Right forelimb (tissue), 1 donor: ENCODE measurements at regions not wholly inside any gene's neighbourhood (a gene's known extent, or its start where the extent isn't known, plus 50 kb on each side); places are given as distances from the start of the nearest gene placed in this dataset.

Experiments
- DNase-seq: peaks from one replicate; pipeline ENCODE4 v3.0.0-alpha.2; 2018

DNA sequence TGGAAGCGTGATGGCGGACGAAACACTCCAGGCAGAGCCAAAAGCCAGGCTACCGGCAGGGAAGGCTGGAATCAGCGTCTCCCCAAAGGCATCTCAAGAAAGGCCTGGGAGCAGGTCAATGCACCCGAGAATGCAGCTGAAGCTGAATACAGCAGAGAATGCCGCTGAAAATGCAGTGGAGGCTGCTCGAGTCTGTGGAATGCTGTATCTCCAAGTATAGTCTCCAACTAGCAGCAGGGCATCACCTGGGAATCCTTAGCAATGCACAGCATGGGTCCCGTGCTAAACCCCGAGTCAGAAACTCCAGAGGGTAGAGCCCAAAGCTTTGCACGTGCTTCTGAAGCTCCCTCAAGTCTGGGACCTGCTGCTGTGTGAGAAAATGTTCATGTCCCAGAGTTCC, 191.1 kb upstream of the ALKAL2 start:
- no peak for DNase-seq

DNA sequence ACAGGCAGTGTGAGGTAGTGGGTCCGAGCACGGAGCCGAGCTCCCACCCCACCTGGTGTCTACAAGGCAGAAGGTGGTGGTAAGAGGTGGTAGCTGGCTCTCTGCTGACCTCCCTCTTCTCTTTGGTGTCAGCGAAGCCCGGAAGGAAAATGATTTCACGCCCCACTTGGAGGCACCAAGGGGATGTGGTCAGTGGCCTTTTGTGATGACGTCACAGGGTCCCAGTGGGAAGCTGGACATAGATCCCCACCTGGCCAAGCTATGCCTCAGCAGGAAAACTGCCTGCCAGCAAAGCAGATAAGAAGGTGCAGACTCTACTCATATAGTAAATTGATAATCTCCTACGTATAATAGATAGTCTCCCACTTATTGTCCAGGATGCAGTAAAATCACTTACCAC, 183.7 kb upstream of the ALKAL2 start:
- DNase-seq: no peak

DNA sequence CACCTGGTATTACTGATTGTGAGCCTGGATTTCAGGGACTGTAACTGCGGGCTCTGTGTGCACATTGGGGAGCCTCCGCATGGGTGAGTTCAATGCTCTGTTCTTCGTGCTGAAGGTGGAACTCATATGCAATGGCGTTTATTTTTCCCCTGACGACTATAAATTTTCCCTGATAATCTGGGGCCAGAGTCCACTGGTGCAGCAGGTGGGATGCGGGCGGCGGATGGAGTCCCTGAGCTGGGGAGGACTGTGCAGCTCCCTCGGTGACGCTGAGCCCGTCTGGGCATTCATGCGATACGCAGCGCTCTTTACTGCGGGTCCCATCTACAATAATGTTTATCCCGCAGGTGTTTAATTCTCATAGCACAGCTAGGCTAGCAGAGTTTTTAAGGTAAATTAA, 181.6 kb upstream of the ALKAL2 start:
- DNase-seq: no peak

DNA sequence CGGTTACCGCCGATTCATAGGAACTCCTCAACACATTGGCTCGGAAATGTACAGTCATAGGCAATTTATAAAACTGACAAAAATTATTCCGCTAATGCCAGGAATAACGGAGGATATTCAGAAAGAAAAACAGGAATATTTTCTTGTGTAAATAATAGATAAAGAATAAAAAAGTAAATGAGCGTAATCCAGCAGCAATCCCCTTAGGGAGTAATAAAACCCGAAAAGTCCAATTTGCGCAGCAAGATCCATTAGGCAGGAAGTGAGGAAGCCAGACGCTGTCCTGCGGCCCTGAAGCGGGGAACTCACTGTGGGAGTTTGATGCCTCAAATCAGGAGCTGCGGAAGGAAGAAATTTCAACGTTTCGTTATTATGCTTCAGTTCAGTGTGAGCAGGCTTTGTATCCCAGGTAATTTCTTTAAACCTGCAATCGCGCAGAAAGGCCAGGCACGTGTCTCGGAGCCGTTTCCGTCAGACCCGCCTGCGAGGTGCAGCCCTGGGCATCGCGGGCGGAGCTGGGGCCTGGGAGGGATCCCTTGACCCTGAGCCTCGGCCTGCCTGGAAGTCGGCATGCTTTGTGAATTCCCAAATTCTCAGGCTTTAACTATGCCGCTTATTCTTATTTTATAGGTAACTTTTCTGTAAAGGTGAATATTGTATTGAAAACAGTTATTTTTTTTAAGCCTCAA, 180.9 kb upstream of the ALKAL2 start:
- DNase-seq: no peak

DNA sequence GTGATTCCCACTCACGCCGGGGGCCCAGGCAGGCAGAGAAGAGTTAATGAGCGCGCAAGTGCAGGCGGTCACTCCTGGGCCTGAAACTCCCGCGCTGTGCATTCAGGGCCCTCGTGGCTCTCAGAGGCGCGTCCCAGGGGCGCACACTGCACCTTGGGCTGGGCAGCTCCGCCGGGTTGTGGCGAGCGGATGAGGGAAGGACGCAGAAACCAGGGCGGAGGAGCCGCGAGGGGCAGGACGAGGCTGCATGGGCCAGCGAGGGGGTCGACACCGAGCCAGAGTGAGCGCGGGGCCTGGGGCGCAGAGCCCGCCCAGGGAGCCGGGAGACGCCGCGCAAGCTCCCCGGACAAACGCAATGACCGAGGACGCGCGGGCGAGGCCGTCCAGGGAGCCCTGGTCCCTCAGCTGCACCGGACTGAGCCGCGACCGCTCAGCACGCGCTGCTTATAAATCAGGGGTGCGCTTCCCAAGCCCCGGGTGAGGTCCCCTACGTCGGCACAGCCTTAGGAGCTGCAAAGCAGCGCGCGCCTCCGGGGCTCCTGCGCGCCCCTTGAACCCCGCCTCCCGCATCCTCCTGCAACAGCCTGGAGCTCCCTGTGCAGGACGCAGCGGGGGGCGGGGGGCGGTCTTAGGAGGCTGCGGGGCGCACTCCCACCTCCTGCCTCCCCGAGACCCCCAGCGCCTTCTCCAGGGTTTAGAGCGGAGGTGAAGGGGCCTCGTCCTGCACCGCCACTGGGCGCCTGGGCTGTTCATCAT, 180.2 kb upstream of the ALKAL2 start:
- no peak for DNase-seq

DNA sequence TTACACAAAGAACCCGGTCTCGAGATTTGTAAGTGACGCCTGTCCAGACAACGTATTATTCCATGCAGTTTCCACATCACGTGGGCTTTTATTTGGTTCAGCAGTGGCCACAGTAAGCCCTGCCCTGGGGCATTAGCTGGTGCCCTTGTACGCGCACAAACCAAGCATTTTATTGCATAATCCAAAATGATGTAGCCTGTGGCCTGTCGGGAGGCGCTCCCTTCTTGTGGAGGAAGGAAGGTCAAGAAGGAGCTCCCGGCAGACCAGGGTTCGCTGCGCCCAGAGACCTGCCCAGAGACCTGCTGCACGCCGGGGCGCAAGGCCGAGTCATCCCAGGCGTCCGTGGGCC, 179.6 kb upstream of the ALKAL2 start:
- no peak for DNase-seq

DNA sequence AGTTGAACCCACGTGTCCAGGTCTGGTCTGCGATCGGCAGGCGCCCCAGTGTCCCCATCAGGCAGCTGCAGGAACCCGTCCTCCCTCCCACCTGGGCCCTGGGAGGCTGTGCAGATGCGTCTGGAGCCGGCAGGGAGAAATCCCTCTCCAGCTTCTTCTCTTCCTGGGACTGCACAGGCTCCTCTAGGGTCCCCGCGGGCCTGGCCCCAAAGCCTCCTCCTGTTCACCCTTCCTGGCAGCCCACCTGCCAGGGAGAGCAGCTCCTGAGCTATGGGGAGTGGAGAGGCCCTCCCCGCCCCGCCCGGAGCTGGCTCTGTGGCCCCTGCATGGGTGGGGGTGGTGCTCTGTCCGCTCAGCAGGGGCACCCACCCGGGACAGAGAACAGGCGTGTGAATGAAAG, 179.2 kb upstream of the ALKAL2 start:
- no peak for DNase-seq

DNA sequence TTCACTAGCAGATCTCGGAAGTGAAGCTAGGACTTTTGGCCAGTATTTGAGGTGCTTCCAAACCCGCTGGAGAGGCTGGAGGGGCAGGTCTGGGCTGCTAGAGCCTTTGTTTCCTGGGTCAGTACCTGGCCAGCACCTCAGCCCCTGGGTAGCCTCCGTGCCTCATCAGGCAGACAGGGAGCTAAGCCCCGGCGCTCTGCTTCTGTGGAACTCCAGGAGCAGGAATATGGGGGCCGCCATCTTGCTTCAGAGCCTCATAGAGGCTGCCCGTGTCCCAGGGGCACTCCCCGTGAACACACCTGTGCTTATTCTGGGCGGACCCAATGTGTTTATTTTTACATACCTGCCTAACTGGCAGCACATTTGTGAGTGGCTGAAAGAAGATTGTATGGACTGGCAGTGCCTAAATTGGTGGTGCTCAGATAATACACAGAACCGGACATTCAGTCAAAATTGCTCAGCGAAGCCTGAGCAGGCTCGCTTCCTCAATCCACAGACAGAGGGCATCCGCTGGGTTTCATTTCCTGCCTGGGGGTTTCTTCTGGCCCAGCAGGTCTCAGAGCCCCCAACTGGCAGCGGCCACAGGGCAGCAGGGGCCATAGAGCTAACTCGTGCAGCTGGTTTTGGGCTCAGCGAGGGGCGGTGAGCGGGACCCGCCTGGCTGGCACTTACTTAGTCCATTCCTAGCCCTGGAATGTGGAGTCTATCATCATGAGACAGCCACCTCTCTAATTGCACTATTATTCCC, 176.8 kb upstream of the ALKAL2 start:
- DNase-seq: no peak

DNA sequence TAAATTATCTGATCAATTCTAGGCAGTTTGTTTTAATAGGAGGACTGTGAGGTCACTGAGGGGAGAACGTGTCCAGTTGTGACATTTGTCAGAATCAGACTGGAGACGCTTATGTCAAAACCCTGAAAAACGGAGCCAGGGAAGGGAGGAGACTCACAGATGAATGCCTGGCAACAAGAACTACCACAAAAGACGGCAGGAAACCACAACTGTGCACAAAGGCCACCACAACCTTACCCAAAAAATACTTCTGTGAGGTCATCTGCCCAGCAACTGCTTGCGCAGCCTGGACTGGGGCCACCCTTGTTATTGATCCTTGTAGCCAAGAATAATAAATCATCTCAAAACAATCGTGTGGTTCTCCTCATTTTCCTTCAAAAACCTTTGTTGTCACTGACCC, 173.0 kb upstream of the ALKAL2 start:
- DNase-seq: no peak

DNA sequence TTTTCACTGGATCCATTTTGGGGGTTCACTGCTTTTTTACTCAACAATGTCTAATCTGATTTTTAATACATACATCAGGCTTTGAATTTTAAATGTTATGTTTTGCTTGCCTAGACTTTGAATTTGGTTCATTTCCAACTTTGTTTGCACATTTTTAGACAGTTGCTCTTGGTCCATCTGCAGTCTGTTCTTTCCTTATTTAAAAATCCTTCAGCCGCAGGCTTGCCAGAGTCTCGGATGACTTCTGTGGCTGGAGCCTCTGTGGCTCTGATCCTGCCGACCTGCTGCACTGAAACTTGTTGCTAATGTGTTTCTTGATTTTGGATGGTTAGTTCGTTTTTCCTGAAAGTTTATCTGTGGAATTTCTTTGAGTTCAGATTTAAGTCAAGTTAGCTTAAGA, 172.0 kb upstream of the ALKAL2 start:
- DNase-seq: no peak

DNA sequence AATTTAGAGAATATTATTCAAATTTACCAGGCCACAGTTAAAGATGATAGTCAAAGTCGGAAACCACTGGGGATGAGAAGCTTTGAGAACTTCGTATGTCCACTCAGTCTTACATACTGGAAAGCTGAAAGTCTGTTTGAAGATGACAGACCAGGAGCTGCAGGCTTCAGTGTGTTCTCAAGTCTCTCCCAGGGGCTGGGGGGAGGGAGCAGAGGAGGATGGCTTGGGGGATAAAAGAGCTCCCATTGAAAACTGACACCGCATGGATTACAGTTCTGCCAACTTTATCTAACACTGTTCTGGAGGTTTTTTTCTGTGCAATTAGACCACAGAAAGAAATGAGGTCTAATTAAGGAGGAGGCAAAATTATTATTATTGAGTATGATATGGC, 170.5 kb upstream of the ALKAL2 start:
- DNase-seq: no peak

DNA sequence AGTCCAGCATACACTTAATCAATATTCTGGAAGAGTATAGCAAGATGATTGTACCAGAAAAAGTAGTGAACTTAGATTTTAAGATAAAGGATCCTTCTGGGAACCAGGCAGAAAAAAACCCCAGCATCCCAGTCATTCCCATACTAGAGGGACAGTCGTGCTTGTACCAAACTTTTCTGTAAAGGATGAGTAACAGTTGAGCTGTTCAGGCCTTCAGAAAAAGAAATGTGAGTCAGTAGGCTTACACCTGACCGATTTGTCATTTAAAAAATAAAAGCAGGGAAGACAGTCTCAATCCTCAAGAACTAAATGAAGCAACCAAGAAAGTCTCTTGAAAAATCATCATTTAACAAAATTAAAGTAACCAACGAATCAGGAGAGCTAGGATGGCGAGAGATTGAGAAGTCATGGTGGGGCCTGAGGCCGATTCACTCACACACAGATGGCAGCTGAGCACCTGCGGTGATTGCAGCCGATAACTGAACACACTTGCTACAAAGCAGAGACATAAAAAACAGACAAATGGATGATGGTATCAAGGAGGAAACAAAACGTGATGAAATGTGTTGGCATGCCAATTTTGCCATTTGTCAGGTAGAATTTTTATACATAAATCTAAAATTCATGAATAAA, 170.0 kb upstream of the ALKAL2 start:
- no peak for DNase-seq

DNA sequence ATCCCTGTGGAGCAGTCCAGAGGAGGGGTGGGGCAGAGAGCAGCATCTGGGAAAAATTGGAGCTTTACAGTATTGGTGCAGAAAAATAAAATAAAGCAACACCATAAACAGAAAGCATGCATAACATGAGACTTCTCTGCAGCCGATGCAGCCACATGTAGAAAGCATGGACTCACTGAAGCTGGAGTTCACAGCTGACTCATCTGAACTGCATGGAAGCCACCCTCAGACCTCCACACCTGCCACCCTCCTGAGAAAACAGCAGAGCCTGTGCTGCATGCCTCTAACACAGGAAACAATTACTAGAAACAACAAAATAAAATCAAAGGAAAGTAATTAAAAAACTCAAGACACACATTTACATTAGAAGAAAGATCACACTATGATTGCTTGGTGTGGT, 169.4 kb upstream of the ALKAL2 start:
- DNase-seq: no peak

DNA sequence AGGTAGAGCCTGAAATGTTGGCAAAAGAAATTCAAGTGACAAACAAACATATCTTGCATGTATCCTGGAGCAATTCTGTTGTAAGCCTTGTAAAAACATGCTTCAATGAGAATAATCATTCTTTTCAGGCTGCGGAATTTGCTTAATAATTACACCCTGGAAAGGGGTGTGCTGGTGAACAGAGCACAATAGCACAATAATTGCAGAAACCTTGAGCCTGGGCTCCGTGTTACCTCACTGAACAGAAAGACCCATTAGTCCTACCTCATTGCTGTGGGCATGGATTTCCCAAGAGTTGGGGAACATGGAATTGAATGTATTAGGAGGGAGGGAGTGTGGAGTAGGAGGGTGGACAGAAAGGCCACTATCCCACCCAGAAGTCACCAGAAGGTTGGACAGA, 168.0 kb upstream of the ALKAL2 start:
- no peak for DNase-seq

DNA sequence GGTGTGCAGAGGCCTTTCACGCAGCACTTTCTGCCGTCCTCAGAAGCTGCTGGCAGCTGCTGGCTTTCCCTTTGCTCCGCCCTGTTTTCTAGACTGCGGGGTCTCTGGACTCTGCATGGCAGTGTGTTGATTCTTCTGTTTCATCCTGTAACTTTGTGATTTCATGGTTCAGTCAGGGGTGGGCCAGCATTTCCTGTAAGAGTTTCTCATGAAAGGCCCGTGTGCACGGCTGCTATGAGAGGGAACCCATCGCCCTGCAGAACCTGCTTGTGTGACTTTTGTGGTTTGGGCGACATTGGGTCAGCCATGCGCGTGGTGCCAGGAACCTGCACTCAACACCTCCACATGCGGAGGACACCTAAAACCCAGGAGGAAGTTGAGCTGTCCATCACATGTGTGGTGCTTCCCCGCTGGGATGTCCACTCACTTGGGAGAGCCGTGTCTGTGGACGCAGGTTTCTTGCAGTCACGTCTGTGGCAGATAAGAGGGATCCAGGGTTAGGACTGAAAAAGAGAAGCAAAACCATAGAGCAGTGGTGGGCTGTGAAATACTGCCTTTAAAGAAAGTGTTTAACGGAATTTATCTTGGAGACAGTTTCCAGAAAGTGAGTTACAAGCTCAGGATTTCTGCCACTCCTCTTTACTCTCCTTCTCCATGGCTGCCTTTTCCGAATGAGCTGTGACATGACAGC, 167.3 kb upstream of the ALKAL2 start:
- no peak for DNase-seq

DNA sequence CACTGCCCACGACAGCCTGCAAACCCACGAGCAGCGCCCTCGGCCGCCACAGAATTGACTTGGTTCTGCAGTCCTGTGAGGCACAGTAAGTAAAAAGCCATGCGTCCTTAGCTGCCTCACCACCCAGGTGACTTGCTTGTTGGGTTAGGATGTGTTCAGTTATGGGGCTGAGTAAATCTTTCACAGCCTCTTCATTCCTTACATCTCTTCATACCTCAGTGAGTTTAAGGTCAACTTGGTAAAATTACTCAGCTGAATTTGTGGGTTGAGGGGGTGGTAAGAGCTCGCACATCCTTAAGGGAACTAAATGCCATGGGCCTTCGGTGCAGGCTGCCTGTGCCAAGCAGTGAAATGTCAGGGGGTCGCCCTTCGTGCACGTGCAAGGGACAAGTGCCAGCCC, 165.2 kb upstream of the ALKAL2 start:
- no peak for DNase-seq

DNA sequence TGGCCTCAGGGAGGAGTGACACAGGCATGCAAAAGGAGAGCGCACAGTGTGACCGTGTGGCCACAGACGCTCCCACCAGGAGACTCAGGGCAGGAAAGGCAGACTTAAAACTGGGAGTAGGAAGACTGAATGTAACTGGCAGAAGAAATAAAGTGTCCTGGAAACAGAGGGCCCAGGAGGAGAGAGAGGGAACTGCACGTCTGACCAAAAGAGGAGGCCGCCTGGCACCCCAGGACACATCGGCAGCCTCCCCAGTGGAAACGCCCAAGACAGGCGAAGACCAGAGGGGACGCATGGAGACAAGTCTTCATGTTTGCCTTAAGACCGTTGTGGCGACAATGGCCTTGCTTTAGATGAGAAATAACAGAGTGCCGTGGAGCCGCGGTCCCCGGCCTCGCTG, 163.6 kb upstream of the ALKAL2 start:
- DNase-seq: no peak

DNA sequence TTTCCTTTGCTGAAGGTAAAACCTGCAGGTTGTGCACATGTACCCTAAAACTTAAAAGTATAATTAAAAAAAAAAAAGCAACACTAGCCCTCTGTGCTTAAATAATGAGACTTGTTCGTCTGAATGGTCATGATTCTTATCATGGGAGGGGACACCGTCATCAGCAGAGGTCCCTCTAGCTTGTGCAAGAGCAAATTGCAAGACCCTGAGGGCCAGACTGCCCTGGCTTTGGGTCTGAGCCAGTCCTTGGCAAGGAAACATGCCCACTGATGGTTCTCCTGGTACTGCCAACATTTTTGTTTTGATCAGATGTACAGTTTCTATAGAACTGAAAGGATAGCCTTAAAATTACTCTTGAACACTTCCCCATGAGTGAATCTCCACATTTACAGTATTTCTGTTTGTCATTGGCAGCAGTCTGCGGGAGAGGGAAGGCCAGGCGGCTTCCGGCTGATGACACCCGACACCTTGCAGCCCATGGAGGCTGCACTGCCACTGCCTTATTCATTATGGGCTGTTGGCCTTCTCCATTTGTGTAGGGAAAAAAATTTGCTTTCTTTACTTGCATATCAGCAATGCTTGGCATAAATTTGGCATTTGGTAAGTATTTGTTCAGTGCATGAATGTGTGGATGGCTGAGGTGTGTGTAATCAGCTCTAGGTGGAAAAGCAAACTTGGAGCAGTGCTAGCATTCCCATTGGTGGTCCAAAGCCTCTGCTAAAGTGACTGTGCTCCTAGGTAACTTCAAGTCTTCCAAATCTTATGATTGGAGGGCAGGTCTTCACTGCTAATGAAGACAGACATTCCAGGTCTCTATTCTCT, 161.6 kb upstream of the ALKAL2 start:
- DNase-seq: no peak

DNA sequence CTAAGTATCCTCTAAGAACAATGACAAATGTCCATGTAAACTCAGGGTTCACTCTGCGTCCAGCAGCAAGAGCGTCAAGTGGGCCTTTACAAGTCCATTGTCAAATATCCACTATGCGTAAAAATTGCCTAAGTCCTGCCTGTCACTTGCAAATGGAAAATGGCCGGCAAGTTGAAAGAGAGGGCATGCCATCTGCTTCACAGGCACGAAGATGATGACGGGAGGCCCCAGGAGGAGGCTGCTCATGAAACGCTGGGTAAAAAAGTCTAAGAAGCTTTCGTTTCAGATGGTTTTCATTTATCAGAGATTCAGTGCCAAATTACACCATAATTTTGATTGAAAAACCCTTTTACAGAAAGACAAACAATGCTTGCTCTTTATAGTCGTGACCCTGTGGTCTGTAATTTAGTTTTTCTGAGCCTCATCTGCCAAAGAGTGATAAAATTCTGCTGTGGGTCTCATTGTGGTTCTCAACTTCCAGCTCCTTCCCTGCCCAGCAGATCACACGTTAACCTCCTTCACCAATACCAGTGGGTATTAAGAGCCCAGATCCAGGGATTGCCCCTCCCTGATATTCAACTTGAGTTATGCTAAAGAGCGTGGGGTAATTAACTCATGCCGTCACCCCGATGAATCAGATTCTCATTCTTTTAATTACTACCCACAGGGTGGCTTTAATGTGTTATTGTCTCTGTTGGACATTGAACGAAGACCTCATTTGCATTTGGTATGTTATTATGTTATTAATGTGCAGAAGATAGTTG, 160.2 kb upstream of the ALKAL2 start:
- DNase-seq: no peak

DNA sequence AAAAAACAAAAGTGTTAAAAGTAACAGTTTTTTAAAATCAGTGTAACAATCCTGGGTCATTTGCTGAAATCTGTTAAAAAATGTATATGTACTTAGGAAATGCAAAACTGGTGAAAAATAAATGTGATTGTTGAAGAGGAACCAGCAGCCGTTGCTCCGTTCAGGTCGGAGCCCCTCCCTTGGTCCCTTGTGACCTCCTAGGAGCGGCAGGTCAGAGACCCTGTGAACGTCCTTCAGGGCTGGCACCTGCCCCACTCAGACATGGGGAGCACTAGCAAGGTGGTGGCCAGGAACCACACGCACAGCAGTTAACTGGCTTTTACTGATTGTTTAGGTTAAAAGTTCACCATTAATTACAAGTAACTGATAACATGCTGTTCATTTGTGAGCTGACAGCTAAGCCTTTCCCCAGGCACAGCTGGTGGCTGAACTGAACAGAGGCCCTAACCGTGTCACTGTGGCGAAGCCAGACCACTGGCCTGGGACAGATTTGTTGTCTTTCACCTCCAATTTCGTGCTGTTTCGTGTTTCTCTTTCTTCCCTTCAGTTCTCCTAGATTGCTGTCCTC, 159.2 kb upstream of the ALKAL2 start:
- DNase-seq: no peak

DNA sequence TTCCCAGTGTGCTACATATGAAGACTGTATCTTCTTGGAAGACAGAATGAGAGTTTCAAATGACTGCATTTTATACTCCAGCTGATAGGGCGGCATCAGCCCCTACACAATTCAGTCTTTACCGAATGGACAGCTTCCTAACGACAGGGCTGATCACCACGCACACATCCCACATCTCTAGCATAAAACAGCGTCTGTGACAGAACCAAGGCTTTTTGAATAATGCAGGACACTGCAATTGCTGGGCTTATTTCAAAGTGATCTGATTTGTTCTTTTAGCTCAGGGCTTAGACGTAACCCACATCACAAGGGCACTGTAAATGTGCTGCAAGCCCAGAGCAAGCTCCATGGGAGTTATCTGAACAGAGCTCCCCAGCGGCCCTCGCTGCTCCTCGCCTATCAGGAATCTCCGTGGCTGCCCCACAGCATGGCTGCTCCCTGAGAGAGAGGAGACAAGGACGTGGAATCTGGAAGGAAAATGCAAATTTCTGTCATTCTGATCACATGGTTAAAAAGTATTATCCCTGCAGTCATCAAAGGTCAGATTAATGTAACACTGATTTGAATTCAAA, 158.5 kb upstream of the ALKAL2 start:
- no peak for DNase-seq
